ENCODE measurements at regions not wholly inside any gene's neighbourhood (a gene's known extent, or its start where the extent isn't known, plus 50 kb on each side); places are given as distances from the start of the nearest gene placed in this dataset.

DNA sequence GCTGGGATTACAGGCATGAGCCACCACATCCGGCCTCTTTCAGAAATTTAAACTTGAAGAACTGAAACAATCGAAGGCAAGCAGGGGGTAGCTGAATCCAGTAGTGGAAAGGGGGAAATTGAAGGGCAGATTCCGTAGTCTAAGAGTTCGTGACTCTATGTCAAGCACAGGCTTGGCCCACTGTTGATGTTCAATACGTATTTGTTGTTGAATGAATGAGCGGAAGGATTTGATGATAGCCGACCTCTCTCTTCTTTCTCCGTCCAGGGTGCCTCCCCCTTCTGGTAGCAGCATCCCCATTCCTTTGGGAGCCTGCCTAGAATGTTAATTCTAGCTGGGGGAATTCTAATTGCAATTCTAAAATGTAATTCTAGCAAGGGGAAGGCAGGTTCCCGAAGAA lies 59.8 kb upstream of the MED13L start:
- no peak for ATAC-seq (ENCODE audit: low read depth)
- Histone ChIP-seq H3K27me3 (ENCODE audit: insufficient read depth, poor library complexity, severe bottlenecking) (no peaks in the 10 kb centered on the region), H3K27ac (ENCODE audit: poor library complexity, severe bottlenecking) (no peak overlapping the region), H3K4me3 (ENCODE audit: severe bottlenecking) (no peak overlapping the region), H3K4me1 (ENCODE audit: insufficient read depth, poor library complexity, severe bottlenecking) (no peaks in the 10 kb centered on the region), H3K9me3 (ENCODE audit: severe bottlenecking) (no peaks in the 10 kb centered on the region), H3K36me3 (ENCODE audit: low read depth) (no peaks in the 10 kb centered on the region)
- TF ChIP-seq, protein P1, sequence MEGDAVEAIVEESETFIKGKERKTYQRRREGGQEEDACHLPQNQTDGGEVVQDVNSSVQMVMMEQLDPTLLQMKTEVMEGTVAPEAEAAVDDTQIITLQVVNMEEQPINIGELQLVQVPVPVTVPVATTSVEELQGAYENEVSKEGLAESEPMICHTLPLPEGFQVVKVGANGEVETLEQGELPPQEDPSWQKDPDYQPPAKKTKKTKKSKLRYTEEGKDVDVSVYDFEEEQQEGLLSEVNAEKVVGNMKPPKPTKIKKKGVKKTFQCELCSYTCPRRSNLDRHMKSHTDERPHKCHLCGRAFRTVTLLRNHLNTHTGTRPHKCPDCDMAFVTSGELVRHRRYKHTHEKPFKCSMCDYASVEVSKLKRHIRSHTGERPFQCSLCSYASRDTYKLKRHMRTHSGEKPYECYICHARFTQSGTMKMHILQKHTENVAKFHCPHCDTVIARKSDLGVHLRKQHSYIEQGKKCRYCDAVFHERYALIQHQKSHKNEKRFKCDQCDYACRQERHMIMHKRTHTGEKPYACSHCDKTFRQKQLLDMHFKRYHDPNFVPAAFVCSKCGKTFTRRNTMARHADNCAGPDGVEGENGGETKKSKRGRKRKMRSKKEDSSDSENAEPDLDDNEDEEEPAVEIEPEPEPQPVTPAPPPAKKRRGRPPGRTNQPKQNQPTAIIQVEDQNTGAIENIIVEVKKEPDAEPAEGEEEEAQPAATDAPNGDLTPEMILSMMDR (IDR thresholded peaks at IDR 0.05; ENCODE audit: poor library complexity, severe bottlenecking) = no peak
- DNase-seq (ENCODE audit: low spot score) = no peak

DNA sequence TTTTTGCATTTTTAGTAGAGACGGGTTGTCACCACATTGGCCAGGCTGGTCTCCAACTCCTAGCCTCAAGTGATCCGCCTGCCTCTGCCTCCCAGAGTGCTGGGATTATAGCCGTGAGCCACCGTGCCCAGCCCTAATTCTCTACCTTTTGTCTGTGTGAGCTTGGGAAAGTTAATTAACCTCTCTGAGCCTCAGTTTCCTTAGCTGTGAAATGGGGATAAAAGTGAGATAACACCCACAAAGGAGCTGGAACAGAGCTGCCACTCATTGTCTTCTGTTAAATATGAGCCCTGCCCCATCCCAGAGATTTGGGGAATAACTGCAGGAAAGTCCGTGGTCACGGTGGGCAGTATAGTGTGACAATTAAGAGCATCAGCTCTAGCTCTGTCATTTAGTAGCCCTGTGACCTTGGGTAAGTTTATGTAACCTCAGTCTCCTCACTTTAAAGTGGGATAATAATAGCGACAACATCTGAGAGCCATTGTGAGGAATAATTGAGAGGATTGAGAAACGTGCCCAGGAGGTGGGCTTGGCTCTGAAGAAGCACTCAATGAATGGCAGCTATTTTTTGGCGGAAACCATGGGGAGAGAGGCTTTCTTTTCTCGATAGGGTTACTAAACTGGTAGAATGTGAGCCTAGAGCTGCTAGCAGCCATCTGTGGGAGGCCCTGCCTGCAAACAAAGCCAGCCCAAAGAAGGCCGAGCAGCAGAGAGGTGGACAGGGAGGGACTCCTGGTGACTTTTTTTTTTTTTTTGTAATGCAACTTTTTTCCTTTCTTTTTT lies 60.8 kb upstream of the MED13L start:
- H3K9me3 ChIP-seq (ENCODE audit: severe bottlenecking) = no peaks in the 10 kb centered on the region
- ATAC-seq (ENCODE audit: low read depth) (no peak), DNase-seq (ENCODE audit: low spot score) (no peak)
- TF ChIP-seq, protein P1 (IDR thresholded peaks at IDR 0.05; ENCODE audit: poor library complexity, severe bottlenecking) = no peak
- no peak overlapping the region for H3K4me3 ChIP-seq (ENCODE audit: severe bottlenecking)
- no peaks in the 10 kb centered on the region for H3K36me3 ChIP-seq (ENCODE audit: low read depth)
- no peaks in the 10 kb centered on the region for H3K27me3 ChIP-seq (ENCODE audit: insufficient read depth, poor library complexity, severe bottlenecking)
- H3K27ac ChIP-seq (ENCODE audit: poor library complexity, severe bottlenecking) = no peak overlapping the region
- H3K4me1 ChIP-seq (ENCODE audit: insufficient read depth, poor library complexity, severe bottlenecking) = no peaks in the 10 kb centered on the region

DNA sequence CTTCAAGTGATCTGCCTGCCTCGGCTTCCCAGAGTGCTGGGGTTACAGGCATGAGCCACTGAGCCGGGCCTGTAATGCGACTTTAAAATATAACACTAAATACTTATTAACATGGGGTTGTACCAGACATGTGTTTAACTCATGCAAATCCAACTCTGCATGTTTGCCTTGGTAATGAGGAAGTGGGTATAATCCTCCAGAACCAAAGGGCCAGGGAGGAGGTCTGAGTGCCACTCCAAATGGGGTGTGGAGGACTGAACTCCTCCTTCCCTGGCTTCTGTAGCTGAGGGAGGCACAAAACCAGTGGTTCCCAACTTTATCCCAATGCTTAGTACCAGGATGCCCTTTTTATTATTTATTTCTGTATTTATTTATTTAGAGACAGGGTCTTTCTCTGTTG lies 61.6 kb upstream of the MED13L start:
- Histone ChIP-seq H3K36me3 (ENCODE audit: low read depth) (no peaks in the 10 kb centered on the region), H3K27ac (ENCODE audit: poor library complexity, severe bottlenecking) (no peak overlapping the region), H3K4me1 (ENCODE audit: insufficient read depth, poor library complexity, severe bottlenecking) (no peaks in the 10 kb centered on the region), H3K27me3 (ENCODE audit: insufficient read depth, poor library complexity, severe bottlenecking) (no peaks in the 10 kb centered on the region), H3K9me3 (ENCODE audit: severe bottlenecking) (no peaks in the 10 kb centered on the region), H3K4me3 (ENCODE audit: severe bottlenecking) (no peak overlapping the region)
- DNase-seq (ENCODE audit: low spot score) = no peak
- TF ChIP-seq, protein P1 (IDR thresholded peaks at IDR 0.05; ENCODE audit: poor library complexity, severe bottlenecking) = no peak
- ATAC-seq (ENCODE audit: low read depth) = no peak

DNA sequence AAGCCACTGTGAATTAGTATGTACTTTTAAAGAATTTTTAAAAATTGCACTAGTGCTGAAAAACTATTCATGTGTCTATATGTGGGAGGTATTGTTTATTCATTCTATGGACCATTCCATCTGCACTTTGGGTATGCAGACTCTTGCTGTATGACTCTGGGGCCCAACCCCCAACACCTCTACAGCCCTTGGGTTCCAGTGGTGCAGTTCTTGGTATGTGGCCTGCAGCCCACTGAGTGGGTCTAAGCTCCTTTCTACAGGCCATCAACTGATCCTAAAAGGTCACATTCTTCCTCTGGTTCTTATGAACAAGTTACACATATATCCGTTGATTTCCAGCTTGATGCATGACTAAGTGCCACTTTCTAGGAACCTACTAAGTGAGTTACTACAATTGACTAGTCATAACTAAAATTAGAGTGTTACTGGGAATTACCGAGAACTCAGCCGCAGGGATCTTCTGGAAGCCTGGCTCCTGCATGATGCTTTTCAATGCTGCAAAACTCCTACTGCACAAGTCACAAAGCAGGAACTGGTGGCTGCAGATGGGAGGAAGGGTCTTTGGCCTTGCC lies 62.4 kb upstream of the MED13L start:
- no peaks in the 10 kb centered on the region for H3K9me3 ChIP-seq (ENCODE audit: severe bottlenecking)
- H3K4me1 ChIP-seq (ENCODE audit: insufficient read depth, poor library complexity, severe bottlenecking) = no peaks in the 10 kb centered on the region
- no peaks in the 10 kb centered on the region for H3K27me3 ChIP-seq (ENCODE audit: insufficient read depth, poor library complexity, severe bottlenecking)
- TF ChIP-seq, protein P1 (IDR thresholded peaks at IDR 0.05; ENCODE audit: poor library complexity, severe bottlenecking) = no peak
- no peaks in the 10 kb centered on the region for H3K36me3 ChIP-seq (ENCODE audit: low read depth)
- no peak overlapping the region for H3K4me3 ChIP-seq (ENCODE audit: severe bottlenecking)
- no peak for DNase-seq (ENCODE audit: low spot score)
- H3K27ac ChIP-seq (ENCODE audit: poor library complexity, severe bottlenecking) = no peak overlapping the region
- no peak for ATAC-seq (ENCODE audit: low read depth)

DNA sequence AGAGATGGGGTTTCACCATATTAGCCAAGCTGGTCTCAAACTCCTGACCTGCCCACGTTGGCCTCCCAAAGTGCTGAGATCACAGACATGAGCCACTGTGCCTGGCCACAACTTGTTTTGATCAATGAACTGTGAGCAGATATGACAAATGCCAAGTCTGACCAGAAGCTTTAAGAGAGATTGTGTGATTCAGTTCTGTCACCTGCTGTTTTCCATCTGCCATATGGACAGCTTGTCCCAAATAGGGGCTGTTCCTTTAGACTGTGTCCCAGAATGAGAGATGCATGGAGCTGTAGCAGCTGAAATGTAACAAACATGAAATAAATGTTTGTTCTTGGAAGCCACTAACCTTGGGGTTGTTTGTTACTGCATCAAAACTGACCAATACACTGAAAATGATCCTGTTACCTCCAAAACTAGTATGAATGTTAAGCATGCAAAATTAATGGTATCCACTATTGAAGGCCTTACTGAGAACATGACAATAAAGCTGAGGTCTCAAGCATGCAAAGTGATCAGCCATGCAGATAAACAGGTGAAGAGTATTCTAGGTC lies 65.9 kb upstream of the MED13L start:
- ATAC-seq (ENCODE audit: low read depth) (no peak), DNase-seq (ENCODE audit: low spot score) (no peak)
- no peaks in the 10 kb centered on the region for H3K36me3 ChIP-seq (ENCODE audit: low read depth)
- H3K27ac ChIP-seq (ENCODE audit: poor library complexity, severe bottlenecking) = no peak overlapping the region
- TF ChIP-seq, protein P1 (IDR thresholded peaks at IDR 0.05; ENCODE audit: poor library complexity, severe bottlenecking) = no peak
- no peaks in the 10 kb centered on the region for H3K27me3 ChIP-seq (ENCODE audit: insufficient read depth, poor library complexity, severe bottlenecking)
- H3K4me3 ChIP-seq (ENCODE audit: severe bottlenecking) = no peak overlapping the region
- H3K4me1 ChIP-seq (ENCODE audit: insufficient read depth, poor library complexity, severe bottlenecking) = peaks cover 8% of the 10 kb centered on the region
- no peaks in the 10 kb centered on the region for H3K9me3 ChIP-seq (ENCODE audit: severe bottlenecking)

Data from RWPE2 (cell line).